ENCODE measurements at regions not wholly inside any gene's neighbourhood (a gene's known extent, or its start where the extent isn't known, plus 50 kb on each side); places are given as distances from the start of the nearest gene placed in this dataset.

DNA sequence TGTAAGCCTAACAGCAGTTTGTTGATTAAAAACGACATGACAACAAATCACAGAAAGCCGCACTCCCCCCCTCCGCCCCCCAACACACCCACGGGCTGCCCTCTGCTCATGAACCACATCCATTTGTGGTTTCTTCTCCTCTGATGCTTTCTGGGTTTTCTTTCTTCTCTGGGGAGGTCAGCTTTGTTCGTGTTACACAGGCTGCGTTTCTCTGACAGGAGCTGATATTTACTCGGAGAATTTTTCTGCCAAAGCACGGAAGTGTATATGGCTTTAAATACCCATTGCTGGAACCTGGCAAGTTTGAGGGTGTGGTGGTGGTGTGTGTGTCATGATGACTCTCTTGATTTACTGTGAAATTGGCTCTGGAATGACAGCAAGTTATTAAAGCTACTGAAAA lies 883.7 kb upstream of the TMEM132C start:
- Histone ChIP-seq H3K14ac (ENCODE audit: insufficient read depth, low read length) (no peak overlapping the region), H2BK20ac (ENCODE audit: low read depth, low read length, poor library complexity, severe bottlenecking) (no peak overlapping the region), H4K91ac (ENCODE audit: insufficient read length, low read depth, low read length) (no peak overlapping the region), H4K20me1 (ENCODE audit: control insufficient read depth, insufficient read depth, insufficient read length) (no peaks in the 10 kb centered on the region), H3K23me2 (ENCODE audit: insufficient read length, low read depth, low read length, poor library complexity, severe bottlenecking) (no peaks in the 10 kb centered on the region), H4K5ac (ENCODE audit: insufficient read length, low read depth, low read length) (no peak overlapping the region), H3K79me1 (ENCODE audit: insufficient read depth, low read depth, low read length, poor library complexity, severe bottlenecking) (no peaks in the 10 kb centered on the region), H2AK5ac (ENCODE audit: insufficient read length, low read length) (no peak overlapping the region), H2BK12ac (ENCODE audit: insufficient read length, low read depth, low read length) (no peak overlapping the region), H3K9ac (ENCODE audit: extremely low read depth, insufficient read length, low read length) (no peak overlapping the region), H3K23ac (ENCODE audit: insufficient read length, low read depth, low read length) (no peak overlapping the region), H3K27me3 (ENCODE audit: insufficient read depth, low read length) (no peaks in the 10 kb centered on the region), H3K4me1 (ENCODE audit: insufficient read depth, low read length) (no peaks in the 10 kb centered on the region), H2AFZ (ENCODE audit: low read length) (no peak overlapping the region), H3K27ac (ENCODE audit: insufficient read length, low read depth, low read length) (no peak overlapping the region), H3K4ac (ENCODE audit: low read depth, low read length) (no peak overlapping the region), H2BK120ac (ENCODE audit: low read depth, low read length, poor library complexity, severe bottlenecking) (no peak overlapping the region), H3K4me2 (ENCODE audit: insufficient read depth, insufficient read length, low read length) (no peak overlapping the region), H3T11ph (ENCODE audit: low read length) (no peak overlapping the region), H3K56ac (ENCODE audit: insufficient read length, low read depth, low read length) (no peak overlapping the region), H3K9me3 (ENCODE audit: control insufficient read depth, low read depth, low read length) (no peaks in the 10 kb centered on the region), H4K8ac (replicated peaks; ENCODE audit: insufficient read length, low read depth, low read length) (no peak overlapping the region), H3K18ac (ENCODE audit: insufficient read length, low read depth, low read length) (no peak overlapping the region), H2BK15ac (ENCODE audit: low read depth, low read length) (no peak overlapping the region), H2BK5ac (ENCODE audit: insufficient read length, low read length) (no peak overlapping the region), H3K79me2 (ENCODE audit: insufficient read depth, low read length) (no peaks in the 10 kb centered on the region)
- H3K27me3 Mint-ChIP-seq (ENCODE audit: low read depth): no peaks in the 10 kb centered on the region; the same call in 1 of the 2 replicates
- no peak overlapping the region for H3K27ac Mint-ChIP-seq
- WGBS (ENCODE audit: extremely low coverage, insufficient read length, low lambda C conversion rate): no CpG with 5 or more reads among the region's 8 CpGs
- H3K4me3 Mint-ChIP-seq: no peak overlapping the region
- no peak for TF ChIP-seq CTCF (conservative IDR thresholded peaks at IDR 0.05)
- no peak for DNase-seq
- H3K36me3 Mint-ChIP-seq (ENCODE audit: insufficient read depth in 1 of 3, low read depth in 3 of 3): no peaks in the 10 kb centered on the region
- H3K4me1 Mint-ChIP-seq: peaks cover 0 to 4% of the 10 kb centered on the region in 2 experiments; a peak in 1 of 4 replicates
- no peaks in the 10 kb centered on the region for H3K9me3 Mint-ChIP-seq

Data from H9 (cell line).